CD4-positive, alpha-beta T cell (primary cell): ENCODE measurements at regions not wholly inside any gene's neighbourhood (a gene's known extent, or its start where the extent isn't known, plus 50 kb on each side); places are given as distances from the start of the nearest gene placed in this dataset.

Source experiments
- ATAC-seq: fragments of 200-7000 bp; cut with Tn5 transposase; one replicate; pipeline ENCODE4 v1.10.0; 2022; ENCODE audit warnings: mild to moderate bottlenecking; ENCODE audit not compliant: poor library complexity
- CTCF ChIA-PET: fragments of 350-600 bp; sonication (Branson Sonifier 250); formaldehyde crosslinking; loops from one replicate; lab custom pipeline; 2021; ENCODE audit warnings: antibody characterized with exemption, inconsistent platforms; lab: Charles Lee
- POLR2A ChIA-PET: fragments of 350-600 bp; sonication (Branson Sonifier 250); formaldehyde crosslinking; loops from one replicate; lab custom pipeline; 2021; ENCODE audit warnings: antibody characterized with exemption, inconsistent platforms; lab: Charles Lee
- DNase-seq, 14 experiments: peaks; one replicate each; pipeline ENCODE4 v3.0.0-alpha.2; 2013 to 2020; ENCODE audit warnings: mixed read lengths in 2 of 14
- H3K27ac ChIP-seq, 2 donors: one replicate each; pipeline versions ENCODE4 v1.5.1 to v1.7.0; 2013; ENCODE audit warnings: low read length in 2 of 2, low read depth in 1 of 2, mild to moderate bottlenecking in 1 of 2
- H3K27me3 ChIP-seq, 2 experiments: 1 replicate in 1 of 2; 2 replicates in 1 of 2; pipeline versions ENCODE4 v1.6.1 to v1.7.0; 2013; ENCODE audit warnings: low read length in 2 of 2, control low read depth in 1 of 2, mild to moderate bottlenecking in 1 of 2, moderate library complexity in 1 of 2; ENCODE audit not compliant: insufficient read depth in 2 of 2, control insufficient read depth in 1 of 2
- H3K36me3 ChIP-seq: one replicate; pipeline ENCODE4 v1.6.1; 2013; ENCODE audit warnings: low read length, control low read depth; ENCODE audit not compliant: insufficient read depth
- H3K4me1 ChIP-seq: one replicate; pipeline ENCODE4 v1.6.1; 2013; ENCODE audit warnings: low read length, control low read depth; ENCODE audit not compliant: insufficient read depth
- H3K4me3 ChIP-seq: one replicate; pipeline ENCODE4 v1.5.1; 2013; ENCODE audit warnings: mild to moderate bottlenecking, low read length, moderate library complexity
- H3K9me3 ChIP-seq, 2 experiments: 1 replicate in 1 of 2; 2 replicates in 1 of 2; pipeline versions ENCODE4 v1.6.1 to v1.7.0; 2013; ENCODE audit warnings: low read length in 2 of 2, mild to moderate bottlenecking in 2 of 2, control low read depth in 1 of 2, moderate library complexity in 1 of 2; ENCODE audit not compliant: control insufficient read depth in 1 of 2, insufficient read depth in 1 of 2
- H3K27ac Mint-ChIP-seq: one replicate; pipeline ENCODE4 v1.8.0; 2020; ENCODE audit warnings: mixed read lengths
- H3K27me3 Mint-ChIP-seq: one replicate; pipeline ENCODE4 v1.8.0; 2021; ENCODE audit warnings: mixed read lengths
- H3K36me3 Mint-ChIP-seq: one replicate; pipeline ENCODE4 v1.8.0; 2021; ENCODE audit warnings: low read depth, mixed read lengths
- H3K4me1 Mint-ChIP-seq: one replicate; pipeline ENCODE4 v1.8.0; 2021; ENCODE audit warnings: low read depth, mixed read lengths
- H3K4me3 Mint-ChIP-seq: one replicate; pipeline ENCODE4 v1.8.0; 2020; ENCODE audit warnings: mild to moderate bottlenecking, mixed read lengths
- H3K9me3 Mint-ChIP-seq: one replicate; pipeline ENCODE4 v1.8.0; 2020; ENCODE audit warnings: mixed read lengths
- intact Hi-C, 2 experiments: fragments of 100-400 bp; cut with DNase I in 1 of 2; cut with micrococcal nuclease in 1 of 2; formaldehyde crosslinking; loops; one replicate each; pipeline versions ENCODE4 v1.15.1 to v1.9.0; 2023 to 2025; cut with DNase I, micrococcal nuclease
- TF ChIP-seq, protein P1 (sequence below): fragments of 200-600 bp; IDR thresholded peaks from one replicate; pipeline ENCODE4 v1.8.0; 2022; ENCODE audit warnings: antibody characterized with exemption, mild to moderate bottlenecking

DNA sequence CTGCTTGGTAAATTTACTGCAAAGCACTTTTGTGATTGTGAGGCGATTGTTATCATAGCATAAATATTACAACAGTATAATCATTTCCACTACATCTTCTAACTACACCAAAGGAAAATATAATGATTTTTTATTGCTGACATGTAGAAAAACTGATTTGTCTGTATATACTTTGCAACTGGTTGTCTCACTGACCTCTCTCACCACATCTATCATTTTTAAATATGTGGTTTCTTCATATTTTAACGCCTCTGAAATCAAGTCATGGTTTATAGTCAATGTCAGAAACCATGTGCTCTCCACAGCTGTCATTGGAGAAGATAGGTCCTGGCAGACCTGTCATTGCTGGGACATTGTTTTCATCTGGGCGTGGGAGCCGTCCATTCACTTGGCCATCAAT, 315.4 kb upstream of the KLF6 start:
- no peak overlapping the region for H3K27ac Mint-ChIP-seq
- H3K36me3 ChIP-seq: no peaks in the 10 kb centered on the region
- H3K9me3 Mint-ChIP-seq: no peaks in the 10 kb centered on the region
- H3K36me3 Mint-ChIP-seq: no peaks in the 10 kb centered on the region
- no peaks in the 10 kb centered on the region for H3K27me3 ChIP-seq
- TF ChIP-seq, protein P1, sequence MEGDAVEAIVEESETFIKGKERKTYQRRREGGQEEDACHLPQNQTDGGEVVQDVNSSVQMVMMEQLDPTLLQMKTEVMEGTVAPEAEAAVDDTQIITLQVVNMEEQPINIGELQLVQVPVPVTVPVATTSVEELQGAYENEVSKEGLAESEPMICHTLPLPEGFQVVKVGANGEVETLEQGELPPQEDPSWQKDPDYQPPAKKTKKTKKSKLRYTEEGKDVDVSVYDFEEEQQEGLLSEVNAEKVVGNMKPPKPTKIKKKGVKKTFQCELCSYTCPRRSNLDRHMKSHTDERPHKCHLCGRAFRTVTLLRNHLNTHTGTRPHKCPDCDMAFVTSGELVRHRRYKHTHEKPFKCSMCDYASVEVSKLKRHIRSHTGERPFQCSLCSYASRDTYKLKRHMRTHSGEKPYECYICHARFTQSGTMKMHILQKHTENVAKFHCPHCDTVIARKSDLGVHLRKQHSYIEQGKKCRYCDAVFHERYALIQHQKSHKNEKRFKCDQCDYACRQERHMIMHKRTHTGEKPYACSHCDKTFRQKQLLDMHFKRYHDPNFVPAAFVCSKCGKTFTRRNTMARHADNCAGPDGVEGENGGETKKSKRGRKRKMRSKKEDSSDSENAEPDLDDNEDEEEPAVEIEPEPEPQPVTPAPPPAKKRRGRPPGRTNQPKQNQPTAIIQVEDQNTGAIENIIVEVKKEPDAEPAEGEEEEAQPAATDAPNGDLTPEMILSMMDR: no peak
- H3K4me1 ChIP-seq: no peaks in the 10 kb centered on the region
- intact Hi-C loops: no loop called here
- DNase-seq (no peak), ATAC-seq (no peak)
- no peaks in the 10 kb centered on the region for H3K27me3 Mint-ChIP-seq
- H3K4me3 ChIP-seq: no peak overlapping the region
- CTCF ChIA-PET: no interaction called here
- no peaks in the 10 kb centered on the region for H3K4me1 Mint-ChIP-seq
- H3K27ac ChIP-seq: no peak overlapping the region
- POLR2A ChIA-PET: no interaction called here
- H3K9me3 ChIP-seq: no peaks in the 10 kb centered on the region
- no peak overlapping the region for H3K4me3 Mint-ChIP-seq

GRCh38 chr10:4099202-4099601, 314.2 kb upstream of the KLF6 start:
- H3K27me3 ChIP-seq: no peaks in the 10 kb centered on the region
- H3K36me3 ChIP-seq: no peaks in the 10 kb centered on the region
- ChIA-PET POLR2A (no interaction called here), CTCF (no interaction called here)
- no peaks in the 10 kb centered on the region for H3K36me3 Mint-ChIP-seq
- H3K4me3 ChIP-seq: no peak overlapping the region
- intact Hi-C loops: no loop called here
- no peak overlapping the region for H3K27ac Mint-ChIP-seq
- no peaks in the 10 kb centered on the region for H3K27me3 Mint-ChIP-seq
- H3K4me3 Mint-ChIP-seq: no peak overlapping the region
- H3K4me1 Mint-ChIP-seq: no peaks in the 10 kb centered on the region
- TF ChIP-seq, protein P1: no peak
- DNase-seq (no peak), ATAC-seq (no peak)
- no peaks in the 10 kb centered on the region for H3K4me1 ChIP-seq
- H3K9me3 Mint-ChIP-seq: no peaks in the 10 kb centered on the region
- no peak overlapping the region for H3K27ac ChIP-seq
- no peaks in the 10 kb centered on the region for H3K9me3 ChIP-seq

- H3K4me1 ChIP-seq: no peaks in the 10 kb centered on the region
- no peaks in the 10 kb centered on the region for H3K27me3 Mint-ChIP-seq
- DNase-seq (no peak), ATAC-seq (no peak)
- H3K4me3 Mint-ChIP-seq: no peak overlapping the region
- intact Hi-C loops: no loop called here
- TF ChIP-seq, protein P1: no peak
- ChIA-PET CTCF (interaction anchor here (1.1 kb wide), 1 partner anchor 14 kb away, joined by 3 read pairs; no protein-coding TSS in a partner anchor), POLR2A (no interaction called here)
- H3K9me3 ChIP-seq: no peaks in the 10 kb centered on the region
- H3K36me3 Mint-ChIP-seq: no peaks in the 10 kb centered on the region
- no peak overlapping the region for H3K27ac Mint-ChIP-seq
- H3K4me1 Mint-ChIP-seq: no peaks in the 10 kb centered on the region
- no peaks in the 10 kb centered on the region for H3K9me3 Mint-ChIP-seq
- no peak overlapping the region for H3K27ac ChIP-seq
- H3K4me3 ChIP-seq: no peak overlapping the region
- H3K27me3 ChIP-seq: no peaks in the 10 kb centered on the region
- H3K36me3 ChIP-seq: no peaks in the 10 kb centered on the region
Observed at GRCh38 chr10:4095166-4095917, 310.3 kb upstream of the KLF6 start.
